Natural killer cell (primary cell): ENCODE measurements at regions not wholly inside any gene's neighbourhood (a gene's known extent, or its start where the extent isn't known, plus 50 kb on each side); places are given as distances from the start of the nearest gene placed in this dataset.

ENCODE experiments used
- ATAC-seq, 3 donors: fragments of 150-1000 bp in 2 of 3; fragments of 200-7000 bp in 1 of 3; cut with Tn5 transposase; 1 replicate in 1 of 3; 2 replicates in 2 of 3; pipeline ENCODE4 v1.10.0; 2021; ENCODE audit warnings: mild to moderate bottlenecking in 2 of 3, moderate library complexity in 2 of 3
- DNase-seq, 2 donors: peaks; one replicate each; pipeline versions ENCODE4 v3.0.0 to v3.0.0-alpha.2; 2013 to 2021; ENCODE audit warnings: mixed read lengths in 1 of 2
- H3K27ac ChIP-seq: one replicate; pipeline ENCODE4 v1.5.1; 2013; ENCODE audit warnings: mild to moderate bottlenecking, low read length
- H3K27me3 ChIP-seq: one replicate; pipeline ENCODE4 v1.6.1; 2013; ENCODE audit warnings: low read length; ENCODE audit not compliant: control insufficient read depth, insufficient read depth
- H3K36me3 ChIP-seq: one replicate; pipeline ENCODE4 v1.6.1; 2013; ENCODE audit warnings: low read length; ENCODE audit not compliant: control insufficient read depth, insufficient read depth
- H3K4me1 ChIP-seq: one replicate; pipeline ENCODE4 v1.6.1; 2013; ENCODE audit warnings: low read length; ENCODE audit not compliant: control insufficient read depth, insufficient read depth
- H3K4me3 ChIP-seq: one replicate; pipeline ENCODE4 v1.5.1; 2013; ENCODE audit warnings: low read length
- H3K9me3 ChIP-seq: one replicate; pipeline ENCODE4 v1.6.1; 2013; ENCODE audit warnings: low read length; ENCODE audit not compliant: control insufficient read depth, insufficient read depth
- H3K27ac Mint-ChIP-seq, 2 donors: one replicate each; pipeline ENCODE4 v1.8.0; 2022; ENCODE audit warnings: mild to moderate bottlenecking in 2 of 2, mixed read lengths in 2 of 2, moderate library complexity in 1 of 2
- H3K27me3 Mint-ChIP-seq, 2 donors: one replicate each; pipeline ENCODE4 v1.8.0; 2022; ENCODE audit warnings: low read depth in 2 of 2, mixed read lengths in 2 of 2
- H3K36me3 Mint-ChIP-seq: one replicate; pipeline ENCODE4 v1.8.0; 2022; ENCODE audit warnings: mixed read lengths
- H3K4me1 Mint-ChIP-seq, 2 donors: one replicate each; pipeline ENCODE4 v1.8.0; 2022; ENCODE audit warnings: mixed read lengths in 2 of 2
- H3K4me3 Mint-ChIP-seq: one replicate; pipeline ENCODE4 v1.8.0; 2022; ENCODE audit warnings: mild to moderate bottlenecking, moderate library complexity, mixed read lengths
- H3K9me3 Mint-ChIP-seq, 2 donors: one replicate each; pipeline ENCODE4 v1.8.0; 2022; ENCODE audit warnings: mixed read lengths in 2 of 2
- CTCF ChIP-seq: fragments of 200-600 bp; IDR thresholded peaks from one replicate; pipeline ENCODE4 v1.8.0; 2022; ENCODE audit warnings: antibody characterized with exemption
- WGBS: methylation state at CpG from one replicate; pipeline ENCODE4 v1.1.7; 2013; ENCODE audit warnings: missing lambda C conversion rate; ENCODE audit not compliant: insufficient coverage; 5-methylcytosine and 5-hydroxymethylcytosine counted together
- intact Hi-C: fragments of 100-400 bp; cut with micrococcal nuclease; formaldehyde crosslinking; loops from one replicate; pipeline ENCODE4 v1.14.2; 2022

DNA sequence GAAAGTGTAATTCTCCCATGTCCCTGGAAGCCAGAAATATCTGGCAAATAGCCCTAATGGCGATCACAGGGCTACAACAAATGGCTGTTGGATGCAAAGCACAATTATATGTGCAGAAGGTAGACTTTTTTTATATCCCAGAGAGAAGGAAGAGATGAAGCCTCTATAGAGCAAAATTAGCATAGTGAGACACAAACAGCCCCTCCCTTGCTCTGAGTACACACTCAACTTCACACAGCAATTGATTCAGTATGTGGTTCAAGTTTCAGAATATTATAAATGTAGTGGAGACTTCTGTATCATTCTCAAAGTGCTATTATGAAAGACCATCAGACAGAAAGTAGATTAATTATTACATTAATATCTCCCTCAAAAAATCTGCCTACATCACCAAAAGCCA is 246.5 kb upstream of the TBX18 start:
- WGBS = 43% methylated on average over 1 of the region's 1 CpG

DNA sequence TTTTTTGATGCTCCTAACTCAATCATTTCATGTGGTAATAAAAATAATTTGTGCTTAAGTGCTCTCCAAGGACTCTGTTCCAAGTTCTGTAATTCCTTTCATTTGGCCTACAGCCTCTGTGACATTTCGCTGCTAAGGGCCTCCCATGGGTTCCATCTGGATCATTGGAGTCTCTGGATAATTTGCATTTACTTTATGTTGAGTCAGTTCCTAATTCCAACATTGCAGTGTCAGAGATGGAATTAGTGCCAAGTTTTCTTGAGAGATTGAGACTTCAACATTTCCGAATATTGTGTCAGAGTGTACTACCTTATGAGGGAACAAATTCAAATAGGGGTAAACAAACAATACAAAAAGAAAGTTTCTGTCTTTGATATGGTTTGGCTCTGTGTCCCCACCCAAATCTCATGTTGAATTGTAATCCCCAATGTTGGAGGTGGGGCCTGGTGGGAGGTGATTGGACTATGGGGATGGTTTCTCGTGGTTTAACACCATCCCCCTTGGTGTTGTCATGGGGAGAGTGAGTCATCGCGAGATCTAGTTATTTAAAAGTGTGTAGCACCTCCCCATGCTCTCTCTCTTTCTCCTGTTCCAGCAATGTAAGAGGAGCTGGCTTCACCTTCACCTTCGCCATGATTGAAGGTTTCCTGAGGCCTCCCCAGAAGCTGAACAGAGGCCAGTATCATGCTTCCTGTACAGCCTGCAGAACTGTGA is 244.1 kb upstream of the TBX18 start:
- no peaks in the 10 kb centered on the region for H3K4me1 ChIP-seq
- ATAC-seq (no peak), DNase-seq (no peak)
- H3K27ac Mint-ChIP-seq = no peak overlapping the region
- no peaks in the 10 kb centered on the region for H3K27me3 ChIP-seq
- no peak overlapping the region for H3K4me3 Mint-ChIP-seq
- no peak overlapping the region for H3K4me3 ChIP-seq
- no peaks in the 10 kb centered on the region for H3K36me3 Mint-ChIP-seq
- peaks cover 2 to 10% of the 10 kb centered on the region in 2 donors for H3K9me3 Mint-ChIP-seq
- no peaks in the 10 kb centered on the region for H3K4me1 Mint-ChIP-seq
- no peak for TF ChIP-seq CTCF
- H3K36me3 ChIP-seq = no peaks in the 10 kb centered on the region
- no peak overlapping the region for H3K27ac ChIP-seq
- intact Hi-C loops = no loop called here
- H3K9me3 ChIP-seq = no peaks in the 10 kb centered on the region
- no peaks in the 10 kb centered on the region for H3K27me3 Mint-ChIP-seq
- 87% methylated on average over 5 of the region's 6 CpGs for WGBS

More for the DNA sequence above, 246.5 kb upstream of the TBX18 start:
- Mint-ChIP-seq H3K4me3 (no peak overlapping the region), H3K4me1 (no peaks in the 10 kb centered on the region), H3K9me3 (peaks cover 3 to 6% of the 10 kb centered on the region in 2 donors), H3K27me3 (no peaks in the 10 kb centered on the region), H3K36me3 (no peaks in the 10 kb centered on the region), H3K27ac (no peak overlapping the region)
- Histone ChIP-seq H3K9me3 (no peaks in the 10 kb centered on the region), H3K36me3 (no peaks in the 10 kb centered on the region), H3K4me3 (no peak overlapping the region), H3K4me1 (no peaks in the 10 kb centered on the region), H3K27ac (no peak overlapping the region), H3K27me3 (no peaks in the 10 kb centered on the region)
- intact Hi-C loops = no loop called here
- DNase-seq (no peak), ATAC-seq (no peak)
- no peak for TF ChIP-seq CTCF

- H3K27ac Mint-ChIP-seq = no peak overlapping the region
- Histone ChIP-seq H3K27me3 (no peaks in the 10 kb centered on the region), H3K4me1 (no peaks in the 10 kb centered on the region), H3K27ac (no peak overlapping the region), H3K9me3 (no peaks in the 10 kb centered on the region), H3K4me3 (no peak overlapping the region), H3K36me3 (no peaks in the 10 kb centered on the region)
- H3K9me3 Mint-ChIP-seq = peaks cover 4 to 13% of the 10 kb centered on the region in 2 donors
- no peaks in the 10 kb centered on the region for H3K27me3 Mint-ChIP-seq
- H3K4me3 Mint-ChIP-seq = no peak overlapping the region
- ATAC-seq (no peak), DNase-seq (no peak)
- no peaks in the 10 kb centered on the region for H3K36me3 Mint-ChIP-seq
- intact Hi-C loops = no loop called here
- TF ChIP-seq CTCF = no peak
- no peaks in the 10 kb centered on the region for H3K4me1 Mint-ChIP-seq
These were observed 242.0 kb upstream of the TBX18 start for GRCh38 chr6:85006362-85006761.

DNA sequence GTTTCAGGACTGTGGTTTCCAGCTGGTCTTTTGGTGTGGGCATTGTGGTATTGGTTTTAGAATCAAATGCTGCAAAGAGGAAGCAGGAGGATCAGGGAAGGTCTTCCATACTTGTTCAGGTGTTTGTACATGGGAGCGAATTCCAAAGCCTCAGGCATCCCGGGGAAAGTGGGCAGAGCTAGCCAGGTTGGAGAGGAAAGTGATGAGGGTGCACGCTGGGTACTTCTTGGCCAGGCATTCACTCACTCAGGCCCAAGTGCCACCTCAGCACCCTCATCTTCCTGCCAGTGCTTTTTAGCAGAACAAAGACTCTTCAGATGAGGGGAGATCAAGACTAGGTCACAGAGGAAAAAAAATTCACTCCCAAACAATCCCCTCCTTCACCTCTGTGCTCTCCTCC is 241.1 kb upstream of the TBX18 start:
- intact Hi-C loops = no loop called here
- Histone ChIP-seq H3K9me3 (no peaks in the 10 kb centered on the region), H3K4me3 (no peak overlapping the region), H3K36me3 (no peaks in the 10 kb centered on the region), H3K27ac (no peak overlapping the region), H3K27me3 (no peaks in the 10 kb centered on the region), H3K4me1 (no peaks in the 10 kb centered on the region)
- no peak overlapping the region for H3K27ac Mint-ChIP-seq
- H3K4me3 Mint-ChIP-seq = no peak overlapping the region
- H3K9me3 Mint-ChIP-seq = peaks cover 4 to 13% of the 10 kb centered on the region in 2 donors
- no peaks in the 10 kb centered on the region for H3K36me3 Mint-ChIP-seq
- 72% methylated on average over 3 of the region's 3 CpGs for WGBS
- H3K4me1 Mint-ChIP-seq = no peaks in the 10 kb centered on the region
- H3K27me3 Mint-ChIP-seq = no peaks in the 10 kb centered on the region
- no peak for TF ChIP-seq CTCF
- no peak for ATAC-seq
- no peak for DNase-seq
